Effector memory CD4-positive, alpha-beta T cell (primary cell): ENCODE measurements at regions not wholly inside any gene's neighbourhood (a gene's known extent, or its start where the extent isn't known, plus 50 kb on each side); places are given as distances from the start of the nearest gene placed in this dataset.

Source experiments
- DNase-seq, 3 donors: peaks; one replicate each; pipeline ENCODE4 v3.0.0-alpha.2; 2020
- H3K27ac ChIP-seq: 2 replicates; pipeline ENCODE4 v1.7.0; 2013; ENCODE audit warnings: mild to moderate bottlenecking, low read length, moderate library complexity; ENCODE audit not compliant: insufficient read depth, poor library complexity, severe bottlenecking
- H3K27me3 ChIP-seq: replicated peaks from 2 replicates; pipeline ENCODE4 v1.7.0; 2013; ENCODE audit warnings: mild to moderate bottlenecking, low read length; ENCODE audit not compliant: insufficient read depth, control insufficient read depth, poor library complexity, severe bottlenecking
- H3K36me3 ChIP-seq: 2 replicates; pipeline ENCODE4 v1.7.0; 2013; ENCODE audit warnings: mild to moderate bottlenecking, low read length, moderate library complexity; ENCODE audit not compliant: control insufficient read depth, insufficient read depth
- H3K4me1 ChIP-seq: 2 replicates; pipeline ENCODE4 v1.7.0; 2013; ENCODE audit warnings: low read length, mild to moderate bottlenecking; ENCODE audit not compliant: control insufficient read depth, insufficient read depth, poor library complexity, severe bottlenecking
- H3K4me3 ChIP-seq: 2 replicates; pipeline ENCODE4 v1.7.0; 2013; ENCODE audit warnings: low read length, low read depth, mild to moderate bottlenecking; ENCODE audit not compliant: insufficient read depth, poor library complexity, severe bottlenecking
- H3K9me3 ChIP-seq: 2 replicates; pipeline ENCODE4 v1.7.0; 2013; ENCODE audit warnings: mild to moderate bottlenecking, low read length, moderate library complexity; ENCODE audit not compliant: control insufficient read depth

- no peak for DNase-seq
- Histone ChIP-seq H3K4me3 (no peak overlapping the region), H3K36me3 (no peaks in the 10 kb centered on the region), H3K27ac (no peak overlapping the region), H3K4me1 (no peaks in the 10 kb centered on the region), H3K9me3 (no peaks in the 10 kb centered on the region), H3K27me3 (no peaks in the 10 kb centered on the region)
Observed at GRCh38 chr6:22928775-22929174, 359.4 kb downstream of the HDGFL1 start.

- Histone ChIP-seq H3K9me3 (no peaks in the 10 kb centered on the region), H3K4me1 (no peaks in the 10 kb centered on the region), H3K27ac (no peak overlapping the region), H3K27me3 (no peaks in the 10 kb centered on the region), H3K4me3 (no peak overlapping the region), H3K36me3 (no peaks in the 10 kb centered on the region)
- DNase-seq: no peak
Observed at GRCh38 chr6:22929311-22929985, 360.1 kb downstream of the HDGFL1 start.

GRCh38 chr6:22940581-22941290 is 371.4 kb downstream of the HDGFL1 start:
- Histone ChIP-seq H3K27ac (no peak overlapping the region), H3K4me3 (no peak overlapping the region), H3K9me3 (no peaks in the 10 kb centered on the region), H3K27me3 (no peaks in the 10 kb centered on the region), H3K36me3 (no peaks in the 10 kb centered on the region), H3K4me1 (no peaks in the 10 kb centered on the region)
- no peak for DNase-seq

- DNase-seq: no peak
- Histone ChIP-seq H3K36me3 (no peaks in the 10 kb centered on the region), H3K4me1 (no peaks in the 10 kb centered on the region), H3K27me3 (no peaks in the 10 kb centered on the region), H3K4me3 (no peak overlapping the region), H3K27ac (no peak overlapping the region), H3K9me3 (no peaks in the 10 kb centered on the region)
Observed at GRCh38 chr6:22942403-22942802, 373.0 kb downstream of the HDGFL1 start.

- Histone ChIP-seq H3K36me3 (no peaks in the 10 kb centered on the region), H3K4me1 (no peaks in the 10 kb centered on the region)
- DNase-seq: no peak
Observed at GRCh38 chr6:22943327-22943726, 374.0 kb downstream of the HDGFL1 start.

GRCh38 chr6:22949967-22950366 is 380.6 kb downstream of the HDGFL1 start:
- Histone ChIP-seq H3K9me3 (no peaks in the 10 kb centered on the region), H3K4me3 (no peak overlapping the region), H3K27ac (no peak overlapping the region), H3K4me1 (no peaks in the 10 kb centered on the region), H3K36me3 (no peaks in the 10 kb centered on the region), H3K27me3 (no peaks in the 10 kb centered on the region)
- no peak for DNase-seq

More at GRCh38 chr6:22943327-22943726, 374.0 kb downstream of the HDGFL1 start:
- Histone ChIP-seq H3K27me3 (no peaks in the 10 kb centered on the region), H3K4me3 (no peak overlapping the region), H3K9me3 (no peaks in the 10 kb centered on the region), H3K27ac (no peak overlapping the region)

- DNase-seq: no peak
- Histone ChIP-seq H3K4me1 (no peaks in the 10 kb centered on the region), H3K9me3 (no peaks in the 10 kb centered on the region)
Observed at GRCh38 chr6:22952097-22952496, 382.7 kb downstream of the HDGFL1 start.

GRCh38 chr6:22954749-22955385 is 385.5 kb downstream of the HDGFL1 start:
- Histone ChIP-seq H3K27ac (no peak overlapping the region), H3K4me3 (peak overlapping the region; percentile 7)

More at GRCh38 chr6:22952097-22952496, 382.7 kb downstream of the HDGFL1 start:
- Histone ChIP-seq H3K36me3 (no peaks in the 10 kb centered on the region), H3K4me3 (no peak overlapping the region), H3K27me3 (no peaks in the 10 kb centered on the region), H3K27ac (no peak overlapping the region)

GRCh38 chr6:22956029-22956681 is 386.8 kb downstream of the HDGFL1 start:
- H3K36me3 ChIP-seq: no peaks in the 10 kb centered on the region
- no peak for DNase-seq
- H3K4me1 ChIP-seq: no peaks in the 10 kb centered on the region
- no peak overlapping the region for H3K4me3 ChIP-seq
- no peaks in the 10 kb centered on the region for H3K27me3 ChIP-seq
- H3K9me3 ChIP-seq: no peaks in the 10 kb centered on the region
- H3K27ac ChIP-seq: no peak overlapping the region

More at GRCh38 chr6:22954749-22955385, 385.5 kb downstream of the HDGFL1 start:
- Histone ChIP-seq H3K27me3 (no peaks in the 10 kb centered on the region), H3K36me3 (no peaks in the 10 kb centered on the region), H3K4me1 (no peaks in the 10 kb centered on the region), H3K9me3 (no peaks in the 10 kb centered on the region)
- no peak for DNase-seq
